Loucy (cell line): ENCODE measurements at regions not wholly inside any gene's neighbourhood (a gene's known extent, or its start where the extent isn't known, plus 50 kb on each side); places are given as distances from the start of the nearest gene placed in this dataset.
A peak's percentile ranks its signal among the peaks of the same experiment; 100 is the strongest.

Experiments
- H2AFZ ChIP-seq: fragments of 200-600 bp; sonication (generic); 2 replicates; pipeline ENCODE4 v1.6.0; 2016; ENCODE audit warnings: antibody characterized with exemption, mild to moderate bottlenecking, low read length, moderate library complexity
- H3F3A ChIP-seq: fragments of 200-600 bp; 2 replicates; pipeline ENCODE4 v1.6.0; 2016; ENCODE audit warnings: antibody characterized with exemption, low read depth, mild to moderate bottlenecking
- H3K27me3 ChIP-seq: fragments of 200-600 bp; sonication (generic); 2 replicates; pipeline ENCODE4 v1.6.1; 2014; ENCODE audit warnings: low read length, mild to moderate bottlenecking; ENCODE audit not compliant: insufficient read depth, poor library complexity, severe bottlenecking
- H3K36me3 ChIP-seq: fragments of 200-600 bp; sonication (generic); 2 replicates; pipeline ENCODE4 v1.6.1; 2016; ENCODE audit warnings: low read length; ENCODE audit not compliant: insufficient read depth
- H3K4me1 ChIP-seq: fragments of 200-600 bp; sonication (generic); 2 replicates; pipeline ENCODE4 v1.5.1; 2014; ENCODE audit warnings: low read length, mild to moderate bottlenecking; ENCODE audit not compliant: insufficient read depth, poor library complexity, severe bottlenecking
- H3K4me2 ChIP-seq: fragments of 200-600 bp; sonication (generic); 2 replicates; pipeline ENCODE4 v1.6.0; 2014; ENCODE audit warnings: antibody characterized with exemption, low read length, low read depth, mild to moderate bottlenecking; ENCODE audit not compliant: poor library complexity, severe bottlenecking
- H3K4me3 ChIP-seq: fragments of 200-600 bp; sonication (generic); 2 replicates; pipeline ENCODE4 v1.5.1; 2014; ENCODE audit warnings: low read length, mild to moderate bottlenecking, mixed read lengths; ENCODE audit not compliant: poor library complexity, severe bottlenecking
- H3K79me2 ChIP-seq: fragments of 200-600 bp; sonication (generic); 2 replicates; pipeline ENCODE4 v1.6.1; 2014; ENCODE audit warnings: low read length; ENCODE audit not compliant: insufficient read depth
- H3K9ac ChIP-seq: fragments of 200-600 bp; sonication (generic); 2 replicates; pipeline ENCODE4 v1.6.0; 2014; ENCODE audit warnings: mild to moderate bottlenecking, low read depth, low read length, moderate library complexity; ENCODE audit not compliant: poor library complexity, severe bottlenecking
- H3K9me2 ChIP-seq: fragments of 200-600 bp; sonication (generic); replicated peaks from 2 replicates; pipeline ENCODE4 v1.6.1; 2016; ENCODE audit warnings: low read depth, low read length, mixed read lengths
- H3K9me3 ChIP-seq: fragments of 200-600 bp; sonication (generic); 2 replicates; pipeline ENCODE4 v1.6.1; 2014; ENCODE audit warnings: mild to moderate bottlenecking, antibody characterized with exemption, low read length, low read depth; ENCODE audit not compliant: insufficient read depth
- H4K20me1 ChIP-seq: fragments of 200-600 bp; sonication (generic); 2 replicates; pipeline ENCODE4 v1.6.0; 2014; ENCODE audit warnings: antibody characterized with exemption, low read length, mild to moderate bottlenecking; ENCODE audit not compliant: insufficient read depth, poor library complexity, severe bottlenecking
- EZH2phosphoT487 ChIP-seq: fragments of 200-600 bp; IDR thresholded peaks from 2 replicates; pipeline ENCODE4 v1.6.1; 2018; ENCODE audit warnings: antibody characterized with exemption, mild to moderate bottlenecking, moderate library complexity, borderline replicate concordance
- TF ChIP-seq, protein P1 (sequence below): fragments of 200-600 bp; sonication (generic); conservative IDR thresholded peaks from 2 replicates; pipeline ENCODE4 v1.5.1; 2014; ENCODE audit warnings: mild to moderate bottlenecking, antibody characterized with exemption, low read length

DNA sequence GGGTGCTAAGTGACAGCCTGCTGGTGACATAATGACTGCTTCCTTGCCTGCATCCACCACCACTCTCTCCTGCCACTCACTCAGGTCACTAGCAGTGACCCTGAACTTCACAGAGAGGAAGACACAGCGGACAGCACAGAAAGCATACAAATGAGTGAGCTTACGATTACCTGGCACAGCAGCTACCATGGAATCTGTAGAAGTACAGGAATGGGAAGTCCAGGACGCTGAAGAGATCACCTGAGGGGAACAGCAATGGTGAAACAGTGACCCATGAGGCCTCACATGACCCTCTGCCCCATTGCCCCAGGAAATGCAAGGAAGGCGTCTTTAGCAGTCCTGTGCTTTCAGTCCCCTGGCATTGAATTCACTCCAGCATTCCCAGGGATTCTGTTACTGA lies 96.7 kb upstream of the RIOK3 start:
- no peaks in the 10 kb centered on the region for H3K36me3 ChIP-seq
- H3K9me2 ChIP-seq = no peaks in the 10 kb centered on the region
- H3K27me3 ChIP-seq = no peaks in the 10 kb centered on the region
- H3K4me3 ChIP-seq = no peak overlapping the region
- no peak for TF ChIP-seq EZH2phosphoT487
- TF ChIP-seq, protein P1, sequence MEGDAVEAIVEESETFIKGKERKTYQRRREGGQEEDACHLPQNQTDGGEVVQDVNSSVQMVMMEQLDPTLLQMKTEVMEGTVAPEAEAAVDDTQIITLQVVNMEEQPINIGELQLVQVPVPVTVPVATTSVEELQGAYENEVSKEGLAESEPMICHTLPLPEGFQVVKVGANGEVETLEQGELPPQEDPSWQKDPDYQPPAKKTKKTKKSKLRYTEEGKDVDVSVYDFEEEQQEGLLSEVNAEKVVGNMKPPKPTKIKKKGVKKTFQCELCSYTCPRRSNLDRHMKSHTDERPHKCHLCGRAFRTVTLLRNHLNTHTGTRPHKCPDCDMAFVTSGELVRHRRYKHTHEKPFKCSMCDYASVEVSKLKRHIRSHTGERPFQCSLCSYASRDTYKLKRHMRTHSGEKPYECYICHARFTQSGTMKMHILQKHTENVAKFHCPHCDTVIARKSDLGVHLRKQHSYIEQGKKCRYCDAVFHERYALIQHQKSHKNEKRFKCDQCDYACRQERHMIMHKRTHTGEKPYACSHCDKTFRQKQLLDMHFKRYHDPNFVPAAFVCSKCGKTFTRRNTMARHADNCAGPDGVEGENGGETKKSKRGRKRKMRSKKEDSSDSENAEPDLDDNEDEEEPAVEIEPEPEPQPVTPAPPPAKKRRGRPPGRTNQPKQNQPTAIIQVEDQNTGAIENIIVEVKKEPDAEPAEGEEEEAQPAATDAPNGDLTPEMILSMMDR = no peak
- H3K4me2 ChIP-seq = no peak overlapping the region
- H2AFZ ChIP-seq = no peak overlapping the region
- no peaks in the 10 kb centered on the region for H3K79me2 ChIP-seq
- peaks cover 23% of the 10 kb centered on the region for H3K4me1 ChIP-seq
- H3F3A ChIP-seq = no peaks in the 10 kb centered on the region
- no peak overlapping the region for H3K9ac ChIP-seq
- H3K9me3 ChIP-seq = no peaks in the 10 kb centered on the region
- no peaks in the 10 kb centered on the region for H4K20me1 ChIP-seq

DNA sequence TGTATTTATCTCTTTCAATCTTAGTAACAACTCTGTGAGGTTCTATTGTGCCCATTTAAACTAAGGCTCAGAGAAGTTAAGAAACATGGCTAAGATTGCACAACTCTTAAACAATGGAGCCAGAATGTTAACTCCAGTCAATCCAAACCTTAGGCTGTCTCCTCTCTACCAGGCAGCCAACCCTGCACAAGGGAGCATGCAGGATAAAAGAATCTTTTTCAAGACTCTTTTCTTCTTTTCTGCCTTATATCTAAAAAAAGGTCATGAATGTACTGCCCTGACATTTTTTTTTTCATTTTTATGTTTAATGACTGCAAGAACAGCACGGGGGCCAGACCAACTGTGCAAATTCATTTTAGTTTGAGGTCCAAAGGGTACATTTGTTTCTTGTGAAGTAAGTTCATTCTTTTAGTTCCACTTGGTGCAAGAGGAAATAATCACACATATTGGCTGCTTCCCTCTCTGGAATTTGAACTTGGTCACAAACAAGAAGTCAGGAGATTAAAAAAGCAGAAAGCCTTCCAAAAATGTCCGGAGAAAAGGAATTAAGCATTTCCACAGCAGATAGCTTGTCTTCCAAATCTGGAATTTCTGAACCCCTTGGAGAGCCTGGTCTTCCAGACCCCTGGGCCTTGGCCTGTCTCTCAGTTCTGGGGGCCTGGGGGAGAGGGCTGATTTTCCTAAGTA lies 96.0 kb upstream of the RIOK3 start:
- Histone ChIP-seq H3K27me3 (no peaks in the 10 kb centered on the region), H3K4me3 (no peak overlapping the region), H3K9ac (peak overlapping the region; percentile 69), H3K4me2 (peak overlapping the region; percentile 74), H3K4me1 (peaks cover 20% of the 10 kb centered on the region), H3K9me2 (no peaks in the 10 kb centered on the region), H3K36me3 (no peaks in the 10 kb centered on the region), H3K79me2 (no peaks in the 10 kb centered on the region), H3K9me3 (no peaks in the 10 kb centered on the region), H2AFZ (0 out of 2 replicates have a peak overlapping the region, but pooled peaks have one; percentile 13), H4K20me1 (no peaks in the 10 kb centered on the region), H3F3A (no peaks in the 10 kb centered on the region)
- TF ChIP-seq, protein P1 = no peak
- no peak for TF ChIP-seq EZH2phosphoT487

DNA sequence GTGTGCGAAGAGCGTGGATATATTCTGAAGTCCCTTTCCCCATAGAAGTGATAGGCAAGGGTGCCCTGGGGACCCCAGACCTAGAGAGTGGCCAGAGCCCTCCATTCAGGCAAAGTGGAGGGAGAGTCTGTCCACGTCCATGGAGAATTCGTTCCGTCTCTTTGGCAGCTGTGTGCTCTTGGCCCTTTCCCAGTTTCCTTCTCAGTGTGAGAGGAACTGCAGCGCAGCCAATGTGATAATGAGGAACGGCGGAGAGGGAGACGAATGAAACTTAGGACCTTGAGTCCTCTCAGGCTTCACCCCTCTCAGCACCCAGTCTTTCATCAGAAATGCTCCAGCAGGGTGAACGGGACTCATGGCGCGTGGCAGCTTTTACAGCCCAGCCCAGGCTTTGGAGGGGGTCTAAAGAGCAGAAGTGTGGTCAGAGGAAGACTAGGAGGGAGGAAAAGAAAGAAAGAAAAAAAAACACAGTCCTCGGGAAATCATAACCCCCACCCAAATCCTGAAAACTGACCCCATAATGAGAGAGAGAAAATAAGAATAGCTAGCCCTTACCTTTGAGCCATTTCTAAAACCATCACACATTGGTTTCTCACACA lies 95.0 kb upstream of the RIOK3 start:
- Histone ChIP-seq H3K9ac (peak overlapping the region; percentile 69), H3K36me3 (no peaks in the 10 kb centered on the region), H3K4me3 (peak overlapping the region; percentile 62), H3K4me1 (peaks cover 20% of the 10 kb centered on the region), H3K79me2 (no peaks in the 10 kb centered on the region), H3K4me2 (peak overlapping the region; percentile 74), H3K9me2 (no peaks in the 10 kb centered on the region), H4K20me1 (no peaks in the 10 kb centered on the region), H3F3A (no peaks in the 10 kb centered on the region), H2AFZ (peak overlapping the region; percentile 66; the same call in 1 of the 2 replicates), H3K9me3 (no peaks in the 10 kb centered on the region), H3K27me3 (no peaks in the 10 kb centered on the region)
- TF ChIP-seq, protein P1 = no peak
- TF ChIP-seq EZH2phosphoT487 = no peak
